ENCODE measurements at regions not wholly inside any gene's neighbourhood (a gene's known extent, or its start where the extent isn't known, plus 50 kb on each side); places are given as distances from the start of the nearest gene placed in this dataset.
"Not testable (repeated sequence)": the region's sequence is repeated elsewhere in the genome, so short reads cannot be mapped to it uniquely, and the experiment has no call there.

DNA sequence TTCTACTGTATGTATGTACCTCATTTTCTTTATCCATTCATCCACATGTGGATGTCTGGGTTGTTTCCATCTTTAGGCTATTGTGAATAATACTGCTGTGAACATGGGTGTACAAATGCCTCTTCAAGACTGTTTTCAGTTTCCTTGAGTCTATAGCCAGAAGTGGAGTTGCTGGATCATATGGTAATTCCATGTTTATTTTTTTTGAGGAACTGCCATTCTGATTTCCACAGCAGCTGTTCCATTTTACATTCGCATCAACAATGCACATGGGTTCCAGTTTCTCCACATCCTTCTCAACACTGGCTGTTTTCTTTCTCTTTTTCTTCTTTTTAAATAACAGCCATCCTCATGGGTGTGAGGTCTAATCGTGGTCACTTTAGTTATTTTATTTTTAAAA, 69.9 kb upstream of the CTBP2 start:
- no peak for DNase-seq (ENCODE audit: extremely low read depth, insufficient read length)
- no peak overlapping the region for H3K4me3 ChIP-seq (replicated peaks; ENCODE audit: low read depth, low read length)
- TF ChIP-seq, protein P1, sequence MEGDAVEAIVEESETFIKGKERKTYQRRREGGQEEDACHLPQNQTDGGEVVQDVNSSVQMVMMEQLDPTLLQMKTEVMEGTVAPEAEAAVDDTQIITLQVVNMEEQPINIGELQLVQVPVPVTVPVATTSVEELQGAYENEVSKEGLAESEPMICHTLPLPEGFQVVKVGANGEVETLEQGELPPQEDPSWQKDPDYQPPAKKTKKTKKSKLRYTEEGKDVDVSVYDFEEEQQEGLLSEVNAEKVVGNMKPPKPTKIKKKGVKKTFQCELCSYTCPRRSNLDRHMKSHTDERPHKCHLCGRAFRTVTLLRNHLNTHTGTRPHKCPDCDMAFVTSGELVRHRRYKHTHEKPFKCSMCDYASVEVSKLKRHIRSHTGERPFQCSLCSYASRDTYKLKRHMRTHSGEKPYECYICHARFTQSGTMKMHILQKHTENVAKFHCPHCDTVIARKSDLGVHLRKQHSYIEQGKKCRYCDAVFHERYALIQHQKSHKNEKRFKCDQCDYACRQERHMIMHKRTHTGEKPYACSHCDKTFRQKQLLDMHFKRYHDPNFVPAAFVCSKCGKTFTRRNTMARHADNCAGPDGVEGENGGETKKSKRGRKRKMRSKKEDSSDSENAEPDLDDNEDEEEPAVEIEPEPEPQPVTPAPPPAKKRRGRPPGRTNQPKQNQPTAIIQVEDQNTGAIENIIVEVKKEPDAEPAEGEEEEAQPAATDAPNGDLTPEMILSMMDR (IDR thresholded peaks at IDR 0.05; ENCODE audit: insufficient read depth, low read length, poor library complexity, severe bottlenecking), result no peak
- no peaks in the 10 kb centered on the region for H3K36me3 ChIP-seq (ENCODE audit: control insufficient read depth, insufficient read depth, low read length)
- H3K27me3 ChIP-seq (replicated peaks; ENCODE audit: control insufficient read depth, insufficient read depth, low read length), result no peaks in the 10 kb centered on the region

DNA sequence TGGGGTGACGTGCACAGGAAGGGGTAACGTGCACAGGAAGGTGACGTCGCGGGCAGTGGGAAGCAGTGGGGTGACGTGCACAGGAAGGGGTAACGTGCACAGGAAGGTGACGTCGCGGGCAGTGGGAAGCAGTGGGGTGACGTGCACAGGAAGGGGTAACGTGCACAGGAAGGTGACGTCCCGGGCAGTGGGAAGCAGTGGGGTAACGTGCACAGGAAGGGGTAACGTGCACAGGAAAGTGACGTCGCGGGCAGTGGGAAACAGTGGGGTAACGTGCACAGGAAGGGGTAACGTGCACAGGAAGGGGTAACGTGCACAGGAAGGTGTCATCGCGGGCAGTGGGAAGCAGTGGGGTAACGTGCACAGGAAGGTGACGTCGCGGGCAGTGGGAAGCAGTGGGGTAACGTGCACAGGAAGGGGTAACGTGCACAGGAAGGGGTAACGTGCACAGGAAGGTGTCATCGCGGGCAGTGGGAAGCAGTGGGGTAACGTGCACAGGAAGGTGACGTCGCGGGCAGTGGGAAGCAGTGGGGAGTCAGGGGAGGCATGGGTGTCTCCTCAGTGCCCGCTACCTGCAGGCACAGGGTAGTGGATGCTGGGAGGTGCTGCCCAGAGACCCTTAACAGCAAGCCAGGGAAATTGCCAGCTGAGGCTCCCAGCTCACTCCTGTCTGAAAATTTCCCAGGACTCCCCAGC, 68.0 kb upstream of the CTBP2 start:
- H3K4me3 ChIP-seq (replicated peaks; ENCODE audit: low read depth, low read length); DNase-seq (ENCODE audit: extremely low read depth, insufficient read length); H3K36me3 ChIP-seq (ENCODE audit: control insufficient read depth, insufficient read depth, low read length); H3K27me3 ChIP-seq (replicated peaks; ENCODE audit: control insufficient read depth, insufficient read depth, low read length): not testable (repeated sequence)

DNA sequence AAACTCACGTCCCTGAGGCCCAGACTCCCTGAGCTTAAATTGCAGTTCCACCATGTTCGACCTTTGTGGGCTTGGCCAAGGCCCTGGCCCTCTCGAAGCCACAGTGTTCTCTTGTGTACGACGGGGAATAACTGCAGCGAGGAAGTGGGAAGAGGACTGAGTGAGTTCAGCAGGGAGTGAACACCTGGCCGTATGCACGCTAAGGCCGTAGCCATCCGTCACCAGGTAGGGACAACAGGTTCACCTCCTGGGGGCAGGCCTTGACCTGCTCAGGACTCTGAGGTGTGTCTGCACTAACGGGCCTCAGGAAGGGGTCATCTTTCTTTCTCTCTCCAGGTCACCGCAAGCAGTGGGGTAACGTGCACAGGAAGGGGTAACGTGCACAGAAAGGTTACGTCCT, 67.2 kb upstream of the CTBP2 start:
- Histone ChIP-seq H3K36me3 (ENCODE audit: control insufficient read depth, insufficient read depth, low read length) (no peaks in the 10 kb centered on the region), H3K27me3 (replicated peaks; ENCODE audit: control insufficient read depth, insufficient read depth, low read length) (0 out of 2 replicates have a peak, but pooled peaks cover 1% of the 10 kb centered on the region), H3K4me3 (replicated peaks; ENCODE audit: low read depth, low read length) (no peak overlapping the region)
- DNase-seq (ENCODE audit: extremely low read depth, insufficient read length), result no peak
- TF ChIP-seq, protein P1 (IDR thresholded peaks at IDR 0.05; ENCODE audit: insufficient read depth, low read length, poor library complexity, severe bottlenecking), result no peak

DNA sequence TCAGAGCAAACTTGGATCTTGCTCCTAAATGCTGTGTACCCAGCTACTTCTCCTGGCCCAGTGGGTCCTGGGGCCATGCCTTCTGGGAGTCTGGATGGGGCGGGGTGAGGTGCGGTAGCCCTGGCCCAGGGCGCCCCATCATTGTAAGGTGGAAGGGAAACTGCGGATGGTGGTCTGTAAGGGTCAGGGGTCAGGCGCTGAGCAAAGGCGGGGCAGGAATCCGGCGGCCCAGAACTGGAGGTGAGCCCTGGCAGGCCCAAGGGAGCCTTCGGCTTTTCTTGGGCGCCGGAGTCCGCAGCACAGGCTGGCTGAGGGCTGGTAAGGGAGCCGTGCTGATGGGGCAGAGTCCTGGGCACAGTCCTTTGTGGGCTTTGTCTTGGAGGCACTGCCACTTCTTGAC, 66.5 kb upstream of the CTBP2 start:
- H3K4me3 ChIP-seq (replicated peaks; ENCODE audit: low read depth, low read length), result no peak overlapping the region
- no peak for DNase-seq (ENCODE audit: extremely low read depth, insufficient read length)
- H3K27me3 ChIP-seq (replicated peaks; ENCODE audit: control insufficient read depth, insufficient read depth, low read length), result 0 out of 2 replicates have a peak, but pooled peaks cover 1% of the 10 kb centered on the region
- H3K36me3 ChIP-seq (ENCODE audit: control insufficient read depth, insufficient read depth, low read length), result no peaks in the 10 kb centered on the region
- TF ChIP-seq, protein P1 (IDR thresholded peaks at IDR 0.05; ENCODE audit: insufficient read depth, low read length, poor library complexity, severe bottlenecking), result no peak

DNA sequence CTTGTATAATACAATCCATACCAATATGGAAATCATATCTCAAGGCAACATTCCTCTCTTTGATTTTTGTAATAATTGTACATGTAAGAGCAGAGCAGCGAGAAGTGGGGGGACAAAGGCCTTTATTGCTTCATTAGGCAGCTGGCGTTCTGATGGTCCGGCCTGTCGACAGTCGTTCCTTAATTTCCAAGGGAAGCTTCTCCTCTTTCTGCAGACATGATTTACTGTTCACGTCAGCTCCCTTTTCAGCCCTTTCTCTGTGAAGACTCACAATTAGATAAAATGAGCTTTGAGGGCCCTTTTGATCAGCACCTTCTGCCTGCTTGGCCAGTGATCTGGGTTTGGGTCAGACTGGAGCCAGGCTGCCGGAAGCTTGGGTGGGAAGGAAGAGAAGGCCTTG, 65.6 kb upstream of the CTBP2 start:
- no peak for DNase-seq (ENCODE audit: extremely low read depth, insufficient read length)
- TF ChIP-seq, protein P1 (IDR thresholded peaks at IDR 0.05; ENCODE audit: insufficient read depth, low read length, poor library complexity, severe bottlenecking), result no peak
- Histone ChIP-seq H3K4me3 (replicated peaks; ENCODE audit: low read depth, low read length) (no peak overlapping the region), H3K27me3 (replicated peaks; ENCODE audit: control insufficient read depth, insufficient read depth, low read length) (peaks cover 1% of the 10 kb centered on the region; the same call in 1 of the 2 replicates), H3K36me3 (ENCODE audit: control insufficient read depth, insufficient read depth, low read length) (no peaks in the 10 kb centered on the region)

DNA sequence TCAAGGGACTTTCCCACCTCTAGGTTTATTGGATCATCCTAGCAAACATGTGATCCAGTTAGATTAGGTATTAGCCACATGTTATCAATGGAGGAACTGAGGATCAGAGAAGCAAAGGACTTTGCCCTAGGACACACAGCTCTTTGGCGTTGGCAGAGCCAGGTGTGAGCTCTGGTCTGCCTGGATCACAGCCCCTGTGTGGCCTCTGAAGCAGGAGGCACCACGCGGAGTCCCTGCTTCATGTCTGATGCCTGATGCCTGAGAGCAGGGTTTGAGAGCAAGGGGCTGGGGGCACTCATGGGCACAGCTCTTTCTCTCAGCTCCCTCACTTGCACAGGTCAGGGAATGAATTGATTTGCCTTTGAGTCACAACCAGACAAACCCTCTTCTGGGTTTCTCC, 64.7 kb upstream of the CTBP2 start:
- DNase-seq (ENCODE audit: extremely low read depth, insufficient read length), result no peak
- no peaks in the 10 kb centered on the region for H3K36me3 ChIP-seq (ENCODE audit: control insufficient read depth, insufficient read depth, low read length)
- H3K27me3 ChIP-seq (replicated peaks; ENCODE audit: control insufficient read depth, insufficient read depth, low read length), result peaks cover 1% of the 10 kb centered on the region; the same call in 1 of the 2 replicates
- H3K4me3 ChIP-seq (replicated peaks; ENCODE audit: low read depth, low read length), result no peak overlapping the region
- TF ChIP-seq, protein P1 (IDR thresholded peaks at IDR 0.05; ENCODE audit: insufficient read depth, low read length, poor library complexity, severe bottlenecking), result no peak
